WTC11 (cell line): ENCODE measurements at regions not wholly inside any gene's neighbourhood (a gene's known extent, or its start where the extent isn't known, plus 50 kb on each side); places are given as distances from the start of the nearest gene placed in this dataset.

Source experiments
- SP1 ChIP-seq: sonication (generic); formaldehyde crosslinking; conservative IDR thresholded peaks from 2 replicates; pipeline ENCODE4 v1.8.1; 2022; ENCODE audit warnings: missing genetic modification reagents
- TEAD4 ChIP-seq: sonication (generic); formaldehyde crosslinking; IDR thresholded peaks from 2 replicates; pipeline ENCODE4 v1.8.0; 2022; ENCODE audit warnings: mild to moderate bottlenecking, missing genetic modification reagents
- TP53 ChIP-seq: sonication (generic); formaldehyde crosslinking; IDR thresholded peaks from 2 replicates; pipeline ENCODE4 v1.8.1; 2023; ENCODE audit warnings: mild to moderate bottlenecking, missing genetic modification reagents
- ZNF121 ChIP-seq: sonication (generic); formaldehyde crosslinking; IDR thresholded peaks from 2 replicates; pipeline ENCODE4 v1.8.0; 2023; ENCODE audit warnings: missing genetic modification reagents
- ZNF138 ChIP-seq: sonication (generic); formaldehyde crosslinking; conservative IDR thresholded peaks from 2 replicates; pipeline ENCODE4 v1.8.1; 2022; ENCODE audit warnings: mild to moderate bottlenecking, moderate library complexity, missing genetic modification reagents
- TF ChIP-seq, protein P1 (sequence below): sonication (generic); formaldehyde crosslinking; IDR thresholded peaks from 2 replicates; pipeline ENCODE4 v1.8.0; 2023; ENCODE audit warnings: missing genetic modification reagents
- TF ChIP-seq, protein P2 (sequence below): fragments of 200-600 bp; IDR thresholded peaks from 2 replicates; pipeline ENCODE4 v1.8.0; 2022; ENCODE audit warnings: antibody characterized with exemption
- TF ChIP-seq, protein P3 (sequence below): sonication (generic); formaldehyde crosslinking; IDR thresholded peaks from 2 replicates; pipeline ENCODE4 v1.8.1; 2023; ENCODE audit warnings: mild to moderate bottlenecking, missing genetic modification reagents, moderate library complexity
- TF ChIP-seq, protein P4 (sequence below): sonication (generic); formaldehyde crosslinking; IDR thresholded peaks from 2 replicates; pipeline ENCODE4 v1.8.0; 2022; ENCODE audit warnings: missing genetic modification reagents
- TF ChIP-seq, protein P5 (sequence below): sonication (generic); formaldehyde crosslinking; IDR thresholded peaks from 2 replicates; pipeline ENCODE4 v1.8.0; 2022; ENCODE audit warnings: mild to moderate bottlenecking, missing genetic modification reagents

DNA sequence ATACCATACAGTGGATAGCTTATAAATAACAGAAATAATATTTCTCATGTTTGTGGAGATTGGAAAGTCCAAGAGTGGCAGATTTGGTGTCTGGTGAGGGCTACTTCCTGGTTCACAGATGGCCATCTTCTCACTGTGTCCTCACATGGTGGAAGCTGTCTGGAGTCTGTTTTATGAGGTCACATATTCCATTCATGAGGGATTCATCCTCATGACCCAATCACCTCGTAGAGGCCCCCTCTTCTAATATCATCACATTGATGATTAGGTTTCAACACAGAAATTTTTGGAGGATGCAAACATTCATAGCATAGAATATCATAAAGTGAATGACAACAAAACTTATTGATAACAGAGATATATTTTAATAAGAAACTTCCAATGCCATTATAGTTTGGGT is 568.0 kb downstream of the STIM2 start:
- no peak for TF ChIP-seq ZNF121 (CRISPR knock-in tag)
- TF ChIP-seq, protein P1, sequence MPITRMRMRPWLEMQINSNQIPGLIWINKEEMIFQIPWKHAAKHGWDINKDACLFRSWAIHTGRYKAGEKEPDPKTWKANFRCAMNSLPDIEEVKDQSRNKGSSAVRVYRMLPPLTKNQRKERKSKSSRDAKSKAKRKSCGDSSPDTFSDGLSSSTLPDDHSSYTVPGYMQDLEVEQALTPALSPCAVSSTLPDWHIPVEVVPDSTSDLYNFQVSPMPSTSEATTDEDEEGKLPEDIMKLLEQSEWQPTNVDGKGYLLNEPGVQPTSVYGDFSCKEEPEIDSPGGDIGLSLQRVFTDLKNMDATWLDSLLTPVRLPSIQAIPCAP (CRISPR knock-in tag), result no peak
- TF ChIP-seq, protein P2, sequence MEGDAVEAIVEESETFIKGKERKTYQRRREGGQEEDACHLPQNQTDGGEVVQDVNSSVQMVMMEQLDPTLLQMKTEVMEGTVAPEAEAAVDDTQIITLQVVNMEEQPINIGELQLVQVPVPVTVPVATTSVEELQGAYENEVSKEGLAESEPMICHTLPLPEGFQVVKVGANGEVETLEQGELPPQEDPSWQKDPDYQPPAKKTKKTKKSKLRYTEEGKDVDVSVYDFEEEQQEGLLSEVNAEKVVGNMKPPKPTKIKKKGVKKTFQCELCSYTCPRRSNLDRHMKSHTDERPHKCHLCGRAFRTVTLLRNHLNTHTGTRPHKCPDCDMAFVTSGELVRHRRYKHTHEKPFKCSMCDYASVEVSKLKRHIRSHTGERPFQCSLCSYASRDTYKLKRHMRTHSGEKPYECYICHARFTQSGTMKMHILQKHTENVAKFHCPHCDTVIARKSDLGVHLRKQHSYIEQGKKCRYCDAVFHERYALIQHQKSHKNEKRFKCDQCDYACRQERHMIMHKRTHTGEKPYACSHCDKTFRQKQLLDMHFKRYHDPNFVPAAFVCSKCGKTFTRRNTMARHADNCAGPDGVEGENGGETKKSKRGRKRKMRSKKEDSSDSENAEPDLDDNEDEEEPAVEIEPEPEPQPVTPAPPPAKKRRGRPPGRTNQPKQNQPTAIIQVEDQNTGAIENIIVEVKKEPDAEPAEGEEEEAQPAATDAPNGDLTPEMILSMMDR, result no peak
- no peak for TF ChIP-seq TP53
- TF ChIP-seq, protein P3, sequence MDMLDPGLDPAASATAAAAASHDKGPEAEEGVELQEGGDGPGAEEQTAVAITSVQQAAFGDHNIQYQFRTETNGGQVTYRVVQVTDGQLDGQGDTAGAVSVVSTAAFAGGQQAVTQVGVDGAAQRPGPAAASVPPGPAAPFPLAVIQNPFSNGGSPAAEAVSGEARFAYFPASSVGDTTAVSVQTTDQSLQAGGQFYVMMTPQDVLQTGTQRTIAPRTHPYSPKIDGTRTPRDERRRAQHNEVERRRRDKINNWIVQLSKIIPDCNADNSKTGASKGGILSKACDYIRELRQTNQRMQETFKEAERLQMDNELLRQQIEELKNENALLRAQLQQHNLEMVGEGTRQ (CRISPR knock-in tag), result no peak
- TF ChIP-seq, protein P4, sequence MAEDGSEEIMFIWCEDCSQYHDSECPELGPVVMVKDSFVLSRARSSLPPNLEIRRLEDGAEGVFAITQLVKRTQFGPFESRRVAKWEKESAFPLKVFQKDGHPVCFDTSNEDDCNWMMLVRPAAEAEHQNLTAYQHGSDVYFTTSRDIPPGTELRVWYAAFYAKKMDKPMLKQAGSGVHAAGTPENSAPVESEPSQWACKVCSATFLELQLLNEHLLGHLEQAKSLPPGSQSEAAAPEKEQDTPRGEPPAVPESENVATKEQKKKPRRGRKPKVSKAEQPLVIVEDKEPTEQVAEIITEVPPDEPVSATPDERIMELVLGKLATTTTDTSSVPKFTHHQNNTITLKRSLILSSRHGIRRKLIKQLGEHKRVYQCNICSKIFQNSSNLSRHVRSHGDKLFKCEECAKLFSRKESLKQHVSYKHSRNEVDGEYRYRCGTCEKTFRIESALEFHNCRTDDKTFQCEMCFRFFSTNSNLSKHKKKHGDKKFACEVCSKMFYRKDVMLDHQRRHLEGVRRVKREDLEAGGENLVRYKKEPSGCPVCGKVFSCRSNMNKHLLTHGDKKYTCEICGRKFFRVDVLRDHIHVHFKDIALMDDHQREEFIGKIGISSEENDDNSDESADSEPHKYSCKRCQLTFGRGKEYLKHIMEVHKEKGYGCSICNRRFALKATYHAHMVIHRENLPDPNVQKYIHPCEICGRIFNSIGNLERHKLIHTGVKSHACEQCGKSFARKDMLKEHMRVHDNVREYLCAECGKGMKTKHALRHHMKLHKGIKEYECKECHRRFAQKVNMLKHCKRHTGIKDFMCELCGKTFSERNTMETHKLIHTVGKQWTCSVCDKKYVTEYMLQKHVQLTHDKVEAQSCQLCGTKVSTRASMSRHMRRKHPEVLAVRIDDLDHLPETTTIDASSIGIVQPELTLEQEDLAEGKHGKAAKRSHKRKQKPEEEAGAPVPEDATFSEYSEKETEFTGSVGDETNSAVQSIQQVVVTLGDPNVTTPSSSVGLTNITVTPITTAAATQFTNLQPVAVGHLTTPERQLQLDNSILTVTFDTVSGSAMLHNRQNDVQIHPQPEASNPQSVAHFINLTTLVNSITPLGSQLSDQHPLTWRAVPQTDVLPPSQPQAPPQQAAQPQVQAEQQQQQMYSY, result no peak
- TF ChIP-seq SP1 (CRISPR knock-in tag), result no peak
- no peak for TF ChIP-seq ZNF138 (CRISPR knock-in tag)
- TF ChIP-seq TEAD4 (CRISPR knock-in tag), result no peak
- TF ChIP-seq, protein P5, sequence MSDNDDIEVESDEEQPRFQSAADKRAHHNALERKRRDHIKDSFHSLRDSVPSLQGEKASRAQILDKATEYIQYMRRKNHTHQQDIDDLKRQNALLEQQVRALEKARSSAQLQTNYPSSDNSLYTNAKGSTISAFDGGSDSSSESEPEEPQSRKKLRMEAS (CRISPR knock-in tag), result no peak
